ENCODE measurements at regions not wholly inside any gene's neighbourhood (a gene's known extent, or its start where the extent isn't known, plus 50 kb on each side); places are given as distances from the start of the nearest gene placed in this dataset.

GRCh38 chr13:69649063-69649392, 458.6 kb upstream of the ATXN8OS start:
- DNase-seq (ENCODE audit: low read depth) = no peak
- Histone ChIP-seq H3K36me3 (ENCODE audit: control insufficient read depth, insufficient read depth, low read length) (no peaks in the 10 kb centered on the region), H3K27me3 (ENCODE audit: control insufficient read depth, insufficient read depth, low read length) (no peaks in the 10 kb centered on the region), H3K4me3 (ENCODE audit: low read depth, low read length) (no peak overlapping the region)
- no peak for TF ChIP-seq CTCF (IDR thresholded peaks at IDR 0.05; ENCODE audit: insufficient read depth, low read length, poor library complexity, severe bottlenecking)

GRCh38 chr13:69648340-69649062, 459.1 kb upstream of the ATXN8OS start:
- no peak for DNase-seq (ENCODE audit: low read depth)
- no peaks in the 10 kb centered on the region for H3K36me3 ChIP-seq (ENCODE audit: control insufficient read depth, insufficient read depth, low read length)
- no peaks in the 10 kb centered on the region for H3K27me3 ChIP-seq (ENCODE audit: control insufficient read depth, insufficient read depth, low read length)
- TF ChIP-seq CTCF (IDR thresholded peaks at IDR 0.05; ENCODE audit: insufficient read depth, low read length, poor library complexity, severe bottlenecking) = no peak
- H3K4me3 ChIP-seq (ENCODE audit: low read depth, low read length) = no peak overlapping the region

GRCh38 chr13:69644447-69644846, 463.2 kb upstream of the ATXN8OS start:
- Histone ChIP-seq H3K4me3 (ENCODE audit: low read depth, low read length) (no peak overlapping the region), H3K27me3 (ENCODE audit: control insufficient read depth, insufficient read depth, low read length) (no peaks in the 10 kb centered on the region), H3K36me3 (ENCODE audit: control insufficient read depth, insufficient read depth, low read length) (no peaks in the 10 kb centered on the region)
- no peak for TF ChIP-seq CTCF (IDR thresholded peaks at IDR 0.05; ENCODE audit: insufficient read depth, low read length, poor library complexity, severe bottlenecking)
- DNase-seq (ENCODE audit: low read depth) = no peak

GRCh38 chr13:69641773-69642172, 465.9 kb upstream of the ATXN8OS start:
- no peak for DNase-seq (ENCODE audit: low read depth)
- no peaks in the 10 kb centered on the region for H3K27me3 ChIP-seq (ENCODE audit: control insufficient read depth, insufficient read depth, low read length)
- H3K36me3 ChIP-seq (ENCODE audit: control insufficient read depth, insufficient read depth, low read length) = no peaks in the 10 kb centered on the region
- H3K4me3 ChIP-seq (ENCODE audit: low read depth, low read length) = no peak overlapping the region
- no peak for TF ChIP-seq CTCF (IDR thresholded peaks at IDR 0.05; ENCODE audit: insufficient read depth, low read length, poor library complexity, severe bottlenecking)

- no peak for DNase-seq (ENCODE audit: low read depth)
- Histone ChIP-seq H3K4me3 (ENCODE audit: low read depth, low read length) (no peak overlapping the region), H3K27me3 (ENCODE audit: control insufficient read depth, insufficient read depth, low read length) (no peaks in the 10 kb centered on the region), H3K36me3 (ENCODE audit: control insufficient read depth, insufficient read depth, low read length) (no peaks in the 10 kb centered on the region)
- no peak for TF ChIP-seq CTCF (IDR thresholded peaks at IDR 0.05; ENCODE audit: insufficient read depth, low read length, poor library complexity, severe bottlenecking)
Observed at GRCh38 chr13:69633044-69633443, 474.6 kb upstream of the ATXN8OS start.

GRCh38 chr13:69623973-69624372, 483.7 kb upstream of the ATXN8OS start:
- H3K27me3 ChIP-seq (ENCODE audit: control insufficient read depth, insufficient read depth, low read length) = no peaks in the 10 kb centered on the region
- no peaks in the 10 kb centered on the region for H3K36me3 ChIP-seq (ENCODE audit: control insufficient read depth, insufficient read depth, low read length)
- DNase-seq (ENCODE audit: low read depth) = no peak
- no peak for TF ChIP-seq CTCF (IDR thresholded peaks at IDR 0.05; ENCODE audit: insufficient read depth, low read length, poor library complexity, severe bottlenecking)
- no peak overlapping the region for H3K4me3 ChIP-seq (ENCODE audit: low read depth, low read length)
